GM23338 (cell line): ENCODE measurements at regions not wholly inside any gene's neighbourhood (a gene's known extent, or its start where the extent isn't known, plus 50 kb on each side); places are given as distances from the start of the nearest gene placed in this dataset.

Source experiments
- ATAC-seq: fragments of 200-7000 bp; cut with Tn5 transposase; 3 replicates; pipeline ENCODE4 v1.9.1; 2020
- DNase-seq: peaks from one replicate; pipeline ENCODE4 v3.0.0-alpha.2; 2015; ENCODE audit warnings: low spot score
- H2AFZ ChIP-seq: fragments of 200-600 bp; sonication (generic); 2 replicates; pipeline ENCODE4 v1.8.0; 2016; ENCODE audit warnings: antibody characterized with exemption, mild to moderate bottlenecking, moderate library complexity
- H3F3A ChIP-seq: fragments of 200-600 bp; sonication (generic); replicated peaks from 2 replicates; pipeline ENCODE4 v1.8.0; 2017; ENCODE audit warnings: antibody characterized with exemption, mixed run types, low read depth
- H3K27ac ChIP-seq: fragments of 200-600 bp; sonication (generic); 2 replicates; pipeline ENCODE4 v1.6.1; 2016; ENCODE audit warnings: low read depth
- H3K27me3 ChIP-seq: fragments of 200-600 bp; sonication (generic); 2 replicates; pipeline ENCODE4 v1.8.0; 2016; ENCODE audit warnings: mild to moderate bottlenecking, mixed run types, moderate library complexity; ENCODE audit not compliant: insufficient read depth
- H3K36me3 ChIP-seq: fragments of 200-600 bp; sonication (generic); 2 replicates; pipeline ENCODE4 v1.8.0; 2016; ENCODE audit warnings: mild to moderate bottlenecking; ENCODE audit not compliant: insufficient read depth
- H3K4me1 ChIP-seq: fragments of 200-600 bp; sonication (generic); 2 replicates; pipeline ENCODE4 v1.8.0; 2016; ENCODE audit warnings: mild to moderate bottlenecking, moderate library complexity; ENCODE audit not compliant: insufficient read depth
- H3K4me2 ChIP-seq: fragments of 200-600 bp; sonication (generic); 2 replicates; pipeline ENCODE4 v1.7.1; 2017; ENCODE audit warnings: mixed run types
- H3K4me3 ChIP-seq: fragments of 200-600 bp; sonication (generic); 2 replicates; pipeline ENCODE4 v1.6.1; 2016; ENCODE audit warnings: mixed run types
- H3K79me2 ChIP-seq: fragments of 200-600 bp; sonication (generic); replicated peaks from 2 replicates; pipeline ENCODE4 v1.8.0; 2017; ENCODE audit warnings: mild to moderate bottlenecking; ENCODE audit not compliant: insufficient read depth
- H3K9me2 ChIP-seq: fragments of 200-600 bp; sonication (generic); 2 replicates; pipeline ENCODE4 v1.8.0; 2017; ENCODE audit not compliant: insufficient read depth
- H4K20me1 ChIP-seq: fragments of 200-600 bp; sonication (generic); replicated peaks from 2 replicates; pipeline ENCODE4 v1.8.0; 2017; ENCODE audit warnings: mild to moderate bottlenecking; ENCODE audit not compliant: insufficient read depth
- H3K27ac Mint-ChIP-seq: 2 replicates; pipeline ENCODE4 v1.8.0; 2020; ENCODE audit warnings: inconsistent platforms, mild to moderate bottlenecking, moderate library complexity, mixed read lengths
- H3K27me3 Mint-ChIP-seq: 3 replicates; pipeline ENCODE4 v1.8.0; 2022; ENCODE audit warnings: low read depth, mild to moderate bottlenecking, moderate library complexity, mixed read lengths, inconsistent platforms; ENCODE audit not compliant: insufficient read depth, poor library complexity
- H3K36me3 Mint-ChIP-seq: 3 replicates; pipeline ENCODE4 v1.8.0; 2021; ENCODE audit warnings: low read depth, mild to moderate bottlenecking, inconsistent platforms, moderate library complexity, mixed read lengths
- H3K4me1 Mint-ChIP-seq: 3 replicates; pipeline ENCODE4 v1.8.0; 2020; ENCODE audit warnings: mild to moderate bottlenecking, inconsistent platforms, mixed read lengths
- H3K4me3 Mint-ChIP-seq: 3 replicates; pipeline ENCODE4 v1.8.0; 2021; ENCODE audit warnings: moderate library complexity, mild to moderate bottlenecking, inconsistent platforms, mixed read lengths
- H3K9me3 Mint-ChIP-seq: 3 replicates; pipeline ENCODE4 v1.8.0; 2020; ENCODE audit warnings: moderate library complexity, mild to moderate bottlenecking, inconsistent platforms, mixed read lengths
- CREB1 ChIP-seq: fragments of 250-450 bp; sonication (Bioruptor Pico); IDR thresholded peaks from 2 replicates; pipeline ENCODE4 v1.5.0; 2020; ENCODE audit warnings: low read depth, mild to moderate bottlenecking, moderate library complexity
- CTCF ChIP-seq, 2 experiments: fragments of 200-600 bp in 1 of 2; sonication (generic) in 1 of 2; conservative IDR thresholded peaks; 2 replicates each; pipeline versions ENCODE4 v1.5.1 to v1.6.1; 2016 to 2017; ENCODE audit warnings: antibody characterized with exemption in 2 of 2, low read depth in 2 of 2, mild to moderate bottlenecking in 2 of 2, moderate library complexity in 1 of 2
- EZH2 ChIP-seq: fragments of 200-600 bp; sonication (generic); IDR thresholded peaks from one replicate; pipeline ENCODE4 v1.8.0; 2017; ENCODE audit warnings: antibody characterized with exemption, mild to moderate bottlenecking, low read depth; ENCODE audit not compliant: unreplicated experiment
- EZH2phosphoT487 ChIP-seq: fragments of 200-600 bp; sonication (generic); IDR thresholded peaks from one replicate; pipeline ENCODE4 v1.8.1; 2018; ENCODE audit warnings: antibody characterized with exemption; ENCODE audit not compliant: unreplicated experiment
- JUNB ChIP-seq: IDR thresholded peaks from one replicate; pipeline ENCODE4 v1.6.1; 2016; ENCODE audit warnings: antibody characterized with exemption; ENCODE audit not compliant: unreplicated experiment
- NANOG ChIP-seq: IDR thresholded peaks from 2 replicates; pipeline ENCODE4 v1.6.1; 2016; ENCODE audit warnings: antibody characterized with exemption, borderline replicate concordance
- ZNF114 ChIP-seq: fragments of 250-450 bp; sonication (Bioruptor Pico); IDR thresholded peaks from 2 replicates; pipeline ENCODE4 v1.5.0; 2020; ENCODE audit warnings: mild to moderate bottlenecking, moderate library complexity
- ZNF331 ChIP-seq: fragments of 250-450 bp; sonication (Bioruptor Pico); IDR thresholded peaks from 2 replicates; pipeline ENCODE4 v1.5.0; 2020; ENCODE audit warnings: low read depth, mild to moderate bottlenecking, moderate library complexity
- ZNF462 ChIP-seq: fragments of 250-450 bp; sonication (Bioruptor Pico); IDR thresholded peaks from 2 replicates; pipeline ENCODE4 v1.5.0; 2020; ENCODE audit warnings: mild to moderate bottlenecking, moderate library complexity
- TF ChIP-seq, protein P1 (sequence below): IDR thresholded peaks from 2 replicates; pipeline ENCODE4 v1.6.1; 2016; ENCODE audit warnings: antibody characterized with exemption
- TF ChIP-seq, protein P2 (sequence below): IDR thresholded peaks from one replicate; pipeline ENCODE4 v1.6.1; 2018; ENCODE audit warnings: antibody characterized with exemption; ENCODE audit not compliant: unreplicated experiment

GRCh38 chr2:57182916-57183315 lies 863.7 kb upstream of the VRK2 start:
- no peak for ATAC-seq
- H2AFZ ChIP-seq: peak overlapping the region; percentile 60; the same call in 1 of the 2 replicates
- H3K4me1 ChIP-seq: peaks cover 5% of the 10 kb centered on the region
- no peaks in the 10 kb centered on the region for H3F3A ChIP-seq
- H3K9me3 Mint-ChIP-seq: no peaks in the 10 kb centered on the region
- peak overlapping the region; percentile 58; the same call in 1 of the 2 replicates for H3K27ac Mint-ChIP-seq
- H3K79me2 ChIP-seq: no peaks in the 10 kb centered on the region
- TF ChIP-seq EZH2phosphoT487 (no peak), ZNF331 (CRISPR knock-in tag) (no peak), EZH2 (no peak), CREB1 (CRISPR knock-in tag) (no peak), ZNF462 (CRISPR knock-in tag) (no peak), CTCF (conservative IDR thresholded peaks at IDR 0.05; ENCODE audit: low read depth in 2 of 2) (no peak), NANOG (no peak), ZNF114 (CRISPR knock-in tag) (no peak), JUNB (no peak)
- TF ChIP-seq, protein P1, sequence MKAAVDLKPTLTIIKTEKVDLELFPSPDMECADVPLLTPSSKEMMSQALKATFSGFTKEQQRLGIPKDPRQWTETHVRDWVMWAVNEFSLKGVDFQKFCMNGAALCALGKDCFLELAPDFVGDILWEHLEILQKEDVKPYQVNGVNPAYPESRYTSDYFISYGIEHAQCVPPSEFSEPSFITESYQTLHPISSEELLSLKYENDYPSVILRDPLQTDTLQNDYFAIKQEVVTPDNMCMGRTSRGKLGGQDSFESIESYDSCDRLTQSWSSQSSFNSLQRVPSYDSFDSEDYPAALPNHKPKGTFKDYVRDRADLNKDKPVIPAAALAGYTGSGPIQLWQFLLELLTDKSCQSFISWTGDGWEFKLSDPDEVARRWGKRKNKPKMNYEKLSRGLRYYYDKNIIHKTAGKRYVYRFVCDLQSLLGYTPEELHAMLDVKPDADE: no peak
- TF ChIP-seq, protein P2, sequence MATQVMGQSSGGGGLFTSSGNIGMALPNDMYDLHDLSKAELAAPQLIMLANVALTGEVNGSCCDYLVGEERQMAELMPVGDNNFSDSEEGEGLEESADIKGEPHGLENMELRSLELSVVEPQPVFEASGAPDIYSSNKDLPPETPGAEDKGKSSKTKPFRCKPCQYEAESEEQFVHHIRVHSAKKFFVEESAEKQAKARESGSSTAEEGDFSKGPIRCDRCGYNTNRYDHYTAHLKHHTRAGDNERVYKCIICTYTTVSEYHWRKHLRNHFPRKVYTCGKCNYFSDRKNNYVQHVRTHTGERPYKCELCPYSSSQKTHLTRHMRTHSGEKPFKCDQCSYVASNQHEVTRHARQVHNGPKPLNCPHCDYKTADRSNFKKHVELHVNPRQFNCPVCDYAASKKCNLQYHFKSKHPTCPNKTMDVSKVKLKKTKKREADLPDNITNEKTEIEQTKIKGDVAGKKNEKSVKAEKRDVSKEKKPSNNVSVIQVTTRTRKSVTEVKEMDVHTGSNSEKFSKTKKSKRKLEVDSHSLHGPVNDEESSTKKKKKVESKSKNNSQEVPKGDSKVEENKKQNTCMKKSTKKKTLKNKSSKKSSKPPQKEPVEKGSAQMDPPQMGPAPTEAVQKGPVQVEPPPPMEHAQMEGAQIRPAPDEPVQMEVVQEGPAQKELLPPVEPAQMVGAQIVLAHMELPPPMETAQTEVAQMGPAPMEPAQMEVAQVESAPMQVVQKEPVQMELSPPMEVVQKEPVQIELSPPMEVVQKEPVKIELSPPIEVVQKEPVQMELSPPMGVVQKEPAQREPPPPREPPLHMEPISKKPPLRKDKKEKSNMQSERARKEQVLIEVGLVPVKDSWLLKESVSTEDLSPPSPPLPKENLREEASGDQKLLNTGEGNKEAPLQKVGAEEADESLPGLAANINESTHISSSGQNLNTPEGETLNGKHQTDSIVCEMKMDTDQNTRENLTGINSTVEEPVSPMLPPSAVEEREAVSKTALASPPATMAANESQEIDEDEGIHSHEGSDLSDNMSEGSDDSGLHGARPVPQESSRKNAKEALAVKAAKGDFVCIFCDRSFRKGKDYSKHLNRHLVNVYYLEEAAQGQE: no peak
- H3K9me2 ChIP-seq: no peaks in the 10 kb centered on the region
- no peak for DNase-seq
- no peak overlapping the region for H3K4me2 ChIP-seq
- H3K27ac ChIP-seq: no peak overlapping the region
- H3K36me3 ChIP-seq: no peaks in the 10 kb centered on the region
- H3K4me3 ChIP-seq: no peak overlapping the region
- no peaks in the 10 kb centered on the region for H3K36me3 Mint-ChIP-seq
- no peaks in the 10 kb centered on the region for H3K27me3 Mint-ChIP-seq
- peaks cover 24% of the 10 kb centered on the region for H3K4me1 Mint-ChIP-seq
- H3K4me3 Mint-ChIP-seq: no peak overlapping the region
- no peaks in the 10 kb centered on the region for H4K20me1 ChIP-seq
- no peaks in the 10 kb centered on the region for H3K27me3 ChIP-seq
